Chondrocyte (in vitro differentiated cells): ENCODE measurements at regions not wholly inside any gene's neighbourhood (a gene's known extent, or its start where the extent isn't known, plus 50 kb on each side); places are given as distances from the start of the nearest gene placed in this dataset.

Experiments
- DNase-seq: peaks from one replicate; pipeline ENCODE4 v3.0.0; 2021; ENCODE audit warnings: mixed read lengths, low spot score
- H3K27ac Mint-ChIP-seq: one replicate; pipeline ENCODE4 v1.8.0; 2021; ENCODE audit warnings: mild to moderate bottlenecking, moderate library complexity, mixed read lengths; ENCODE audit not compliant: unreplicated experiment
- H3K27me3 Mint-ChIP-seq: 2 replicates; pipeline ENCODE4 v1.8.0; 2021; ENCODE audit warnings: low read depth, mixed read lengths
- H3K36me3 Mint-ChIP-seq: 2 replicates; pipeline ENCODE4 v1.8.0; 2021; ENCODE audit warnings: low read depth, mixed read lengths
- H3K4me1 Mint-ChIP-seq: 2 replicates; pipeline ENCODE4 v1.8.0; 2021; ENCODE audit warnings: low read depth, mild to moderate bottlenecking, mixed read lengths
- H3K4me3 Mint-ChIP-seq: one replicate; pipeline ENCODE4 v1.8.0; 2021; ENCODE audit warnings: mild to moderate bottlenecking, moderate library complexity, mixed read lengths; ENCODE audit not compliant: unreplicated experiment
- H3K9me3 Mint-ChIP-seq: 2 replicates; pipeline ENCODE4 v1.8.0; 2021; ENCODE audit warnings: low read depth, mixed read lengths
- CTCF ChIP-seq: fragments of 200-600 bp; sonication (generic); IDR thresholded peaks from 2 replicates; pipeline ENCODE4 v1.5.0; 2021; ENCODE audit warnings: antibody characterized with exemption, mild to moderate bottlenecking, moderate library complexity

- no peak for TF ChIP-seq CTCF
- Mint-ChIP-seq H3K9me3 (no peaks in the 10 kb centered on the region), H3K4me1 (peaks cover 22% of the 10 kb centered on the region), H3K27ac (peak overlapping the region; percentile 11), H3K4me3 (no peak overlapping the region), H3K36me3 (peaks cover 2% of the 10 kb centered on the region), H3K27me3 (no peaks in the 10 kb centered on the region)
- no peak for DNase-seq
Measured at GRCh38 chr11:129273944-129274711, 82.0 kb upstream of the ARHGAP32 start.

- Mint-ChIP-seq H3K36me3 (peaks cover 2% of the 10 kb centered on the region), H3K9me3 (no peaks in the 10 kb centered on the region), H3K27ac (no peak overlapping the region), H3K4me1 (peaks cover 21% of the 10 kb centered on the region), H3K27me3 (no peaks in the 10 kb centered on the region), H3K4me3 (no peak overlapping the region)
- no peak for TF ChIP-seq CTCF
- DNase-seq: no peak
Measured at GRCh38 chr11:129273322-129273721, 81.2 kb upstream of the ARHGAP32 start.

- no peak for DNase-seq
- Mint-ChIP-seq H3K9me3 (no peaks in the 10 kb centered on the region), H3K4me3 (no peak overlapping the region), H3K27ac (no peak overlapping the region), H3K4me1 (peaks cover 12% of the 10 kb centered on the region), H3K36me3 (peaks cover 2% of the 10 kb centered on the region), H3K27me3 (no peaks in the 10 kb centered on the region)
- no peak for TF ChIP-seq CTCF
Measured at GRCh38 chr11:129271030-129271429, 78.9 kb upstream of the ARHGAP32 start.

- no peak for DNase-seq
- Mint-ChIP-seq H3K4me3 (no peak overlapping the region), H3K36me3 (peaks cover 2% of the 10 kb centered on the region), H3K4me1 (peaks cover 15% of the 10 kb centered on the region), H3K27me3 (no peaks in the 10 kb centered on the region), H3K27ac (no peak overlapping the region), H3K9me3 (no peaks in the 10 kb centered on the region)
- no peak for TF ChIP-seq CTCF
Measured at GRCh38 chr11:129270446-129270845, 78.3 kb upstream of the ARHGAP32 start.

GRCh38 chr11:129268371-129268770 lies 76.2 kb upstream of the ARHGAP32 start:
- no peak overlapping the region for H3K4me3 Mint-ChIP-seq
- no peaks in the 10 kb centered on the region for H3K9me3 Mint-ChIP-seq
- peaks cover 15% of the 10 kb centered on the region for H3K4me1 Mint-ChIP-seq
- no peaks in the 10 kb centered on the region for H3K27me3 Mint-ChIP-seq
- TF ChIP-seq CTCF: no peak
- DNase-seq: no peak
- H3K27ac Mint-ChIP-seq: no peak overlapping the region
- peaks cover 2% of the 10 kb centered on the region for H3K36me3 Mint-ChIP-seq
